Gastrocnemius medialis (tissue), 4 donors: ENCODE measurements at regions not wholly inside any gene's neighbourhood (a gene's known extent, or its start where the extent isn't known, plus 50 kb on each side); places are given as distances from the start of the nearest gene placed in this dataset.

Experiments
- CTCF ChIP-seq, 5 experiments: fragments of 450-650 bp in 3 of 5; fragments of 200-600 bp in 2 of 5; sonication (generic) in 2 of 5; IDR thresholded peaks in 4 of 5; conservative IDR thresholded peaks in 1 of 5; 1 replicate in 4 of 5; 2 replicates in 1 of 5; pipeline ENCODE4 v1.5.1; 2016 to 2019; ENCODE audit warnings: antibody characterized with exemption in 5 of 5, mild to moderate bottlenecking in 3 of 5, moderate library complexity in 3 of 5
- POLR2A ChIP-seq, 2 donors: fragments of 450-650 bp; IDR thresholded peaks; one replicate each; pipeline ENCODE4 v1.6.1; 2017; ENCODE audit warnings: antibody characterized with exemption in 2 of 2, mild to moderate bottlenecking in 2 of 2, moderate library complexity in 2 of 2

GRCh38 chr13:70568571-70568970 lies 460.3 kb upstream of the KLHL1 start:
- TF ChIP-seq CTCF (IDR thresholded peaks at IDR 0.05 in 4 of 5, conservative IDR thresholded peaks at IDR 0.05 in 1 of 5) (peak in 4 of 5 experiments; percentile 1 to 50 (median 42)), POLR2A (IDR thresholded peaks at IDR 0.05) (no peak)
